ENCODE measurements at regions not wholly inside any gene's neighbourhood (a gene's known extent, or its start where the extent isn't known, plus 50 kb on each side); places are given as distances from the start of the nearest gene placed in this dataset.
A peak's percentile ranks its signal among the peaks of the same experiment; 100 is the strongest.

GRCh38 chr16:7021653-7022275 lies 310.9 kb upstream of the RBFOX1 start:
- no peak for DNase-seq (ENCODE audit: extremely low read depth, low read depth)

- DNase-seq (ENCODE audit: extremely low read depth, low read depth) = no peak
These were observed 315.5 kb upstream of the RBFOX1 start for GRCh38 chr16:7017006-7017662.

- DNase-seq (ENCODE audit: extremely low read depth, low read depth) = no peak
These were observed 317.9 kb upstream of the RBFOX1 start for GRCh38 chr16:7014756-7015155.

- DNase-seq (ENCODE audit: extremely low read depth, low read depth) = peak; percentile 6
These were observed 318.7 kb upstream of the RBFOX1 start for GRCh38 chr16:7013990-7014389.

- DNase-seq (ENCODE audit: extremely low read depth, low read depth) = no peak
These were observed 328.4 kb upstream of the RBFOX1 start for GRCh38 chr16:7004266-7004665.

- DNase-seq (ENCODE audit: extremely low read depth, low read depth) = no peak
These were observed 339.1 kb upstream of the RBFOX1 start for GRCh38 chr16:6993544-6993943.

GRCh38 chr16:6988846-6989245 lies 343.8 kb upstream of the RBFOX1 start:
- DNase-seq (ENCODE audit: extremely low read depth, low read depth) = no peak

GRCh38 chr16:6977916-6978315 lies 354.7 kb upstream of the RBFOX1 start:
- no peak for DNase-seq (ENCODE audit: extremely low read depth, low read depth)

- DNase-seq (ENCODE audit: extremely low read depth, low read depth) = no peak
These were observed 355.4 kb upstream of the RBFOX1 start for GRCh38 chr16:6977291-6977690.

- no peak for DNase-seq (ENCODE audit: extremely low read depth, low read depth)
These were observed 355.9 kb upstream of the RBFOX1 start for GRCh38 chr16:6976716-6977115.

- DNase-seq (ENCODE audit: extremely low read depth, low read depth) = no peak
These were observed 362.3 kb upstream of the RBFOX1 start for GRCh38 chr16:6970171-6970857.

- no peak for DNase-seq (ENCODE audit: extremely low read depth, low read depth)
These were observed 363.1 kb upstream of the RBFOX1 start for GRCh38 chr16:6969594-6969993.

- no peak for DNase-seq (ENCODE audit: extremely low read depth, low read depth)
These were observed 364.8 kb upstream of the RBFOX1 start for GRCh38 chr16:6967796-6968320.

GRCh38 chr16:6966925-6967324 lies 365.7 kb upstream of the RBFOX1 start:
- DNase-seq (ENCODE audit: extremely low read depth, low read depth) = no peak

- DNase-seq (ENCODE audit: extremely low read depth, low read depth) = no peak
These were observed 368.0 kb upstream of the RBFOX1 start for GRCh38 chr16:6964679-6965078.

- DNase-seq (ENCODE audit: extremely low read depth, low read depth) = no peak
These were observed 370.9 kb upstream of the RBFOX1 start for GRCh38 chr16:6961704-6962103.

GRCh38 chr16:6958184-6958583 lies 374.5 kb upstream of the RBFOX1 start:
- DNase-seq (ENCODE audit: extremely low read depth, low read depth) = no peak

GRCh38 chr16:6957681-6958080 lies 375.0 kb upstream of the RBFOX1 start:
- DNase-seq (ENCODE audit: extremely low read depth, low read depth) = no peak

- DNase-seq (ENCODE audit: extremely low read depth, low read depth) = no peak
These were observed 376.1 kb upstream of the RBFOX1 start for GRCh38 chr16:6956511-6956910.

GRCh38 chr16:6955303-6955702 lies 377.3 kb upstream of the RBFOX1 start:
- DNase-seq (ENCODE audit: extremely low read depth, low read depth) = no peak

GRCh38 chr16:6949240-6949639 lies 383.4 kb upstream of the RBFOX1 start:
- no peak for DNase-seq (ENCODE audit: extremely low read depth, low read depth)

GRCh38 chr16:6947291-6947690 lies 385.4 kb upstream of the RBFOX1 start:
- no peak for DNase-seq (ENCODE audit: extremely low read depth, low read depth)
